GM21717 (cell line): ENCODE measurements at regions not wholly inside any gene's neighbourhood (a gene's known extent, or its start where the extent isn't known, plus 50 kb on each side); places are given as distances from the start of the nearest gene placed in this dataset.
"Not testable (repeated sequence)": the region's sequence is repeated elsewhere in the genome, so short reads cannot be mapped to it uniquely, and the experiment has no call there.

Source experiments
- ATAC-seq: cut with Tn5 transposase; IDR thresholded peaks from one replicate; pipeline ENCODE4 v1.9.1; 2021; ENCODE audit warnings: mild to moderate bottlenecking, moderate library complexity; ENCODE audit not compliant: unreplicated experiment

GRCh38 chr17:79560527-79560926 lies 50.3 kb downstream of the RBFOX3 start:
- ATAC-seq, result no peak

- no peak for ATAC-seq
These were observed 51.6 kb downstream of the RBFOX3 start for GRCh38 chr17:79559111-79559887.

DNA sequence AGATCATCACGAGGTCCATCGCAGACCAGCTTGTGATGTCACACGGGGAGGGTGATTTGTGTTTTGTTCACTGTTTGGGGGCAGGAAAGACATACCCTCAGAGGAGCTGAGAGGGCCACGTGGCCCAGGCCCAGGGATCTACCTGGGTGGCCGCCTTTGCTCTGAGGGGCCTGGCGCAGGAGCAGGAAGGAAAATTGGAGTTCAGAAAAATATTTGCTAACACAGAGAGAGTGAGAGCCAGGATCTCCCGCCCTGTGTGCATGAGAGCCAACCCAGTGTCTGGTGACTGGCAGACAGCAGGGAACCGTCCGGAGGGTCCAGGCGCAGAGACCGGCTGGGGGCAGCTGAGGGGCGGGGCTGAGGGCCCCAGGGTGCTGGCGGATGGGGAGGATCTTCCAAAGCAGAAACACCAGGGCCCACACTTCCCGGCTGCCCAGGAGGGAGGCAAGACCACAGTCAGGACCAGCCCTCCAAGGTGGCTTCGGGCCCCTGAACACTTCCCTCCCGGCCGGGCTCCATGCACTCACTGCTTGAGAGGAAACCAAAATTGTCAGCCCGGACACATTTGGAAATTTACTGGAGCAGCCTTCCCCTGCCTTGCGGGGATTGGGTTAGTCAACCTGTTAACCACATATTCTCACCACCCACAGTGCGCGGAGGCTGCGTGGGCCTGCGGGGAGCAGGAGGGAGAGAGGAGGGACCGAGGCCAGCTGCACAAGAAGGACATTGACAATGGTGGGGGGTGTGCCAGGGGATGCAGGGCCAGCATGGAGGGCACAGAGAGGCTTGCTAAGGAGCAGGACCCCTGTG lies 52.6 kb downstream of the RBFOX3 start:
- no peak for ATAC-seq

GRCh38 chr17:79557276-79558090 lies 53.4 kb downstream of the RBFOX3 start:
- no peak for ATAC-seq

DNA sequence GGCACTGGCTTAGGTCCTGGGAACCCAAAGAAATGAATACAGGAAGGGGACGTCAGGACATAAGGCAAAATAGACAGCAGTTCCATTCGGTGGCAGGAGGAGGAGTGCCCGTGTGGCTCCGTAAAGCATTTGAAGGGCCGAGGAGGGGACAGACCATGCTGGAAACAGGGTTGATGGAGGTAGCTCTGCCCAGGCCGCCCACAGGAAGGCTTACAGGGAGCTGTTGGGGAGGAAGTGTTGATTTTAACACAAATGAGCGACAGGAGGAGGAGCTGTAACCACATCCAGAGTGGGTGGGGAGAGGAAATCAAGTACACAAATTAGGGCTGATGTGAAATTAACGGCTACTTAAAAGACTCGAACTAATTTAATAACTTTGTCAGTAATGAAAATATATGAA lies 54.6 kb downstream of the RBFOX3 start:
- ATAC-seq, result no peak

DNA sequence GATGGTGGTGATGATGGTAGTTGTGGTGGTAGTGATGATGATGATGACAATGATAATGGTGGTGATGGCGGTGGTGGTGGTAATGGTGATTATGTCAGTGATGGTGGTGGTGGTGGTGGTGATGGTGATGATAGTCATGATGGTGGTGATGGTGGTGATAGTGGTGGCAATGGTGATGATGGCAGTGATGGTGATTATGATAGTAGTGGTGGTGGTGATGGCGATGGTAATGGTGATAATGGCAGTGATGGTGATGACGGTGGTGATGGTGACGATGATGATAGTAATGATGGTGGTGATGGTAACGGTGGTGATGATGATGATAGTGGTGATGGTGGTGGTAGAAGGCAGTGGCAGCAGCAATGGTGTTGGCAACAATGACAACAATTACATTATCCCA lies 55.3 kb downstream of the RBFOX3 start:
- ATAC-seq, result no peak

DNA sequence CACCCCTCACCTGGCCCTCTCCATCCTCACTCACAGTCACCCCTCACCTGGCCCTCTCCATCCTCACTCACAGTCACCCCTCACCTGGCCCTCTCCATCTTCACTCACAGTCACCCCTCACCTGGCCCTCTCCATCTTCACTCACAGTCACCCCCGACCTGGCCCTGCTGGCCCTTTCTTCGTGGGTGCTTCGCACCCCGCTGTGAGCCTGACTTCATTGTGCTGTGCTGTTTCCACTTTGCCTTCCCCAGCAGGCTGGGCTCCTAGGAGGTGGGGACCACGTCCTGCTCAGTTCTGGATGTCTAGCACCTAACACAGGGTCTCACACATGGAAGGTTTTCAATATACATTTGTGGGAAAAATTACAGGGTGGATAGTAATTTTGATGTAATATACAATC lies 56.5 kb downstream of the RBFOX3 start:
- ATAC-seq, result not testable (repeated sequence)

- no peak for ATAC-seq
These were observed 58.0 kb downstream of the RBFOX3 start for GRCh38 chr17:79552824-79553223.

DNA sequence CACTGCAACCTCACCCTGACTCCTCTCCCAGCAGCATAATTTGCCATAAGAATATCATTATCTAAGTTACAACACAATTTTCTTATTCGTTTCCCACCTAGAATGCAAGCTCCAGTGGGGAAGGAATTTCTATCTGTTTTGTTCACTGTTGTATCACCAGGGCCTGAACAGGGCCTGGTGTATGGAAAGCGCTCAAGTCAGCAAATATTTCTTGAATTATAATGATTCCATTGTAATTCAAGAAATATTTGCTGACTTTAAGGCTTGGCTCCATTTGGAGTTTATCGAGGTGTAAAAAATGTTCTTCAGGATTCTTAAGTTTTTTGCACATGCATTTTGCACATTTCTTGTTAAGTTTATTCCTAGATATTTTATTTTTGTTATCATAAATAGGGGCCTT lies 58.4 kb downstream of the RBFOX3 start:
- ATAC-seq, result no peak

DNA sequence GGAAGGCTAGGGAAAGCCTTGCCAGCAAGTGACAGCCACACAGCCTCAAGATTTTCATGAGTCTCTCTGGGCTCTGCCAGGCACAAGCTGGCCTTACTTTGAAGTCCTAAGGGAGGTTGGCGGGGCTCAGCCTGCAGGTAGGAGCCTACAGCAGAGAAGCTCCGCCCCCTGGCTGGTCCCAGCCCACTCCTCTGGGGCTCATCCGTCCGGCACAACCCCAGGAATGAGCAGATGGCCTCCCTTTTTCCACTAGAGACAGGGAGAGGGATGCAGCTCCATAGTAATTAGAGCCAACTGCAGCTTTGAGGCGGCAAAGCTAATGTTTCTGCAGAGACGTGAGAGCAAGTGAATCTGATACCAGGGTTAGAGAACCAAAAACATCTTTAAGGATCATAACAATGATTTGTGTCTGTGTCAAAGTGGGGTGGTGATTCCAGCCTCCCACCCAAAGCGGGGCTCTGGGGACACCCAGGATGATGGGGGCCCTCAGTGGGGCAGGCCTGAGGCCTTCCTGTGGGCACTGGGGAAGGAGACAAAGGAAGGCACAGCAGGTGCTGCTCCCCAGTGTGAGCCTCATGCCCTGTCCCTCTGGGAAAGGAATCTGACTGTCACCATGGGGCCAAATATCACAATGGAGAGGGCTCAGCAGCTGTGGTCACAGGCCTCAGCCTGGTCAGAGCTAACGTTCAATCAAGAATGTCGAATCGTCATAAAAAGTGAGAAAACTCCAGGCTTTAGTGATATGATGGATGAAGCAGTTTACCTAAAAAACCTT lies 61.5 kb downstream of the RBFOX3 start:
- no peak for ATAC-seq

- ATAC-seq, result no peak
These were observed 62.7 kb downstream of the RBFOX3 start for GRCh38 chr17:79548116-79548515.

DNA sequence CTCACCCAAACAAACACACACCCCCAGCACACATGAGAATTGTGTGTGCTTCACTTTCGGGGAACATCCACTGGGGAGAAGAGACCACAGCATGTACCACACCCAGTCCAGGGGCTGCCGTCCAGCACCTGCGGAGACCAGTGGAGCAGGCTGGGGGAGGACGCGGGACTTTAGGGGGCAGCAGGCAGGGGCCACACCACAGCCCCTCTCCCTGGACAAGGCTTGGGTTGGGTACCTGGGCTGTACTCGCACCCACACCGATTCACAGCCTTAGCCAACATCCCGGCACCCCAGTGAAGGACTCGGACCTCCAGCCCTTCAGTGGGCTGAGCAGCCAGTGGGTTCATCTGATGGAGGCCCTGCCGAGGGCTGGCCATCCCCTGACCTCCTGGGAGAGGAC lies 63.3 kb downstream of the RBFOX3 start:
- ATAC-seq, result no peak

- not testable (repeated sequence) for ATAC-seq
These were observed 63.7 kb downstream of the RBFOX3 start for GRCh38 chr17:79547171-79547570.

DNA sequence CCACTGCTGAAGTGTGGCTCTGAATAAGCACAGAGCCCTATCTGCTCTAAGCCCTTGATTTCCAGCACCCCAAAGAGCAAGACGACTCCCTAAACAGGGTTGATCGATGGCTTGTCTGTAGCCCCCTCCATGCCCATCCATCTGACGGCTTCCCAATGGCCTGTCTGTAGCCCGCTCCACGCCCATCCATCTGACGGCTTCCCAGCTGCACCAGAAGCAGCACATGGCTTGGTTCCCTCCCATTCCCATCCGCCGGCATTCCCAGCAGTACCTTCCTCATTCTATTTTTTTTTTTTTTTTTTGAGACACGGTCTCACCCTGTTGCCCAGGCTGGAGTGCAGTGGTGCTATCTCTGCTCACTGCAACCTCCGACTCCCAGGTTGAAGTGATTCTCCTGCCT lies 64.5 kb downstream of the RBFOX3 start:
- ATAC-seq, result no peak

DNA sequence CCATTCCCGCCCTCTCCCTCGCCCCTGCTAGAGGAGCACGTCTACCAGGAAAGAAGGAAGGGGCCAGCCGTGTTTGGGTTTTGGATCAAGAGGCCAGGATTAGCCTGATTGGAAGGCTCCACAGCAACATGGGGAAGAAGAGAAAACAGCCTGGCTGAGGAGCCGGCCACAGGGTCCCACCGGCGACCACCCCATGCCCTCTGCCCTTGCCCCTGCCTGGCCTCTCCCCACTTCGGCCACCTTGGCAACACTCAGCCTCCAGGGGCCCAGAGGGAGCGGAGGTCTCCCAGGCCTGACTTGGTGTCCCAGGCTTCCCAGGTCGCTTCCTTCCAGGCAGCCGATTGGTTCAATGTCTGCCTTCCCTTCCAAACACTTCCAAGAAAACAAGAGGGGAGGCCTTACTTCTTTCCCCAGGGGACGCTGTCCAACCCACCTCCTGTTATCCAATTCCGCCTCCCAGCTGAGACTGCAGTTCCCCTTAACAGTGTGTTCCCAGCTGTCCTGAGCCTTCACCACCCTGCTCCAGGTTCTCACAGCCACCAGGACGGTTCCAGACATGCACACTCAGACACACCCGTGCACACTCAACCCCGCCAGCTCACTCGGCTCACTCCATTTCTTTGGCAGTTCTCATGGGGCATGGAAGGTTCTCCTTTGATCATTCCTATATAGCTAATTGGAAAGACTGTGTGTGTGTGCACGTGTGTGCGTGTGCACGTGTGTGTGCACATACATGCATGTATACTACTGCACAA lies 65.4 kb downstream of the RBFOX3 start:
- no peak for ATAC-seq

- ATAC-seq, result no peak
These were observed 66.5 kb downstream of the RBFOX3 start for GRCh38 chr17:79544142-79544914.

GRCh38 chr17:79543531-79543930 lies 67.3 kb downstream of the RBFOX3 start:
- no peak for ATAC-seq

- no peak for ATAC-seq
These were observed 68.1 kb downstream of the RBFOX3 start for GRCh38 chr17:79542718-79543117.
